Breast epithelium (tissue), 4 donors: ENCODE measurements at regions not wholly inside any gene's neighbourhood (a gene's known extent, or its start where the extent isn't known, plus 50 kb on each side); places are given as distances from the start of the nearest gene placed in this dataset.

Experiments used
- DNase-seq, 2 donors: peaks; one replicate each; pipeline ENCODE4 v3.0.0-alpha.2; 2019; ENCODE audit warnings: low spot score in 2 of 2
- H3K27ac ChIP-seq, 2 donors: fragments of 200-600 bp; sonication (generic) in 1 of 2; one replicate each; pipeline ENCODE4 v1.5.1; 2016 to 2019; ENCODE audit warnings: mild to moderate bottlenecking in 1 of 2
- H3K27me3 ChIP-seq, 2 donors: fragments of 200-600 bp; sonication (generic) in 1 of 2; one replicate each; pipeline versions ENCODE4 v1.5.1 to v1.6.0; 2017 to 2019; ENCODE audit warnings: control low read depth in 1 of 2, mild to moderate bottlenecking in 1 of 2
- H3K36me3 ChIP-seq: fragments of 200-600 bp; one replicate; pipeline ENCODE4 v1.5.1; 2019
- H3K4me1 ChIP-seq, 2 donors: fragments of 200-600 bp; sonication (generic); one replicate each; pipeline ENCODE4 v1.5.1; 2016 to 2019; ENCODE audit warnings: control low read depth in 1 of 2
- H3K4me3 ChIP-seq, 3 donors: fragments of 200-600 bp; sonication (generic); 1 replicate in 2 of 3; 2 replicates in 1 of 3; pipeline ENCODE4 v1.5.1; 2016 to 2019; ENCODE audit warnings: mild to moderate bottlenecking in 3 of 3, moderate library complexity in 2 of 3
- H3K9me3 ChIP-seq, 2 donors: fragments of 200-600 bp; sonication (generic) in 1 of 2; one replicate each; pipeline ENCODE4 v1.5.1; 2016 to 2019; ENCODE audit warnings: control low read depth in 1 of 2
- POLR2A ChIP-seq: fragments of 450-650 bp; IDR thresholded peaks from one replicate; pipeline ENCODE4 v1.6.1; 2016; ENCODE audit warnings: antibody characterized with exemption, mild to moderate bottlenecking, moderate library complexity
- POLR2AphosphoS5 ChIP-seq, 3 donors: sonication (generic); formaldehyde crosslinking; IDR thresholded peaks; one replicate each; pipeline ENCODE4 v1.6.1; 2017; ENCODE audit warnings: antibody characterized with exemption in 3 of 3
- intact Hi-C: fragments of 100-400 bp; cut with DNase I; formaldehyde crosslinking; loops from one replicate; pipeline ENCODE4 v1.15.1; 2023; ENCODE audit warnings: low total_unique reads
- TF ChIP-seq, protein P1 (sequence below), 3 donors: fragments of 450-650 bp; IDR thresholded peaks; one replicate each; pipeline ENCODE4 v1.5.1; 2016 to 2017; ENCODE audit warnings: antibody characterized with exemption in 3 of 3, mild to moderate bottlenecking in 3 of 3, moderate library complexity in 3 of 3

GRCh38 chr9:80873861-80874260, 815.5 kb downstream of the TLE1 start:
- intact Hi-C loops: loop anchor here (5.0 kb wide), 1 partner anchor 127 kb away; no protein-coding TSS in a partner anchor
- H3K27me3 ChIP-seq: no peaks in the 10 kb centered on the region
- no peaks in the 10 kb centered on the region for H3K36me3 ChIP-seq
- TF ChIP-seq, protein P1, sequence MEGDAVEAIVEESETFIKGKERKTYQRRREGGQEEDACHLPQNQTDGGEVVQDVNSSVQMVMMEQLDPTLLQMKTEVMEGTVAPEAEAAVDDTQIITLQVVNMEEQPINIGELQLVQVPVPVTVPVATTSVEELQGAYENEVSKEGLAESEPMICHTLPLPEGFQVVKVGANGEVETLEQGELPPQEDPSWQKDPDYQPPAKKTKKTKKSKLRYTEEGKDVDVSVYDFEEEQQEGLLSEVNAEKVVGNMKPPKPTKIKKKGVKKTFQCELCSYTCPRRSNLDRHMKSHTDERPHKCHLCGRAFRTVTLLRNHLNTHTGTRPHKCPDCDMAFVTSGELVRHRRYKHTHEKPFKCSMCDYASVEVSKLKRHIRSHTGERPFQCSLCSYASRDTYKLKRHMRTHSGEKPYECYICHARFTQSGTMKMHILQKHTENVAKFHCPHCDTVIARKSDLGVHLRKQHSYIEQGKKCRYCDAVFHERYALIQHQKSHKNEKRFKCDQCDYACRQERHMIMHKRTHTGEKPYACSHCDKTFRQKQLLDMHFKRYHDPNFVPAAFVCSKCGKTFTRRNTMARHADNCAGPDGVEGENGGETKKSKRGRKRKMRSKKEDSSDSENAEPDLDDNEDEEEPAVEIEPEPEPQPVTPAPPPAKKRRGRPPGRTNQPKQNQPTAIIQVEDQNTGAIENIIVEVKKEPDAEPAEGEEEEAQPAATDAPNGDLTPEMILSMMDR (IDR thresholded peaks at IDR 0.05): no peak
- TF ChIP-seq POLR2A (no peak), POLR2AphosphoS5 (IDR thresholded peaks at IDR 0.05) (no peak)
- no peak overlapping the region for H3K27ac ChIP-seq
- H3K9me3 ChIP-seq: no peaks in the 10 kb centered on the region
- no peak for DNase-seq
- no peaks in the 10 kb centered on the region for H3K4me1 ChIP-seq
- no peak overlapping the region for H3K4me3 ChIP-seq

DNA sequence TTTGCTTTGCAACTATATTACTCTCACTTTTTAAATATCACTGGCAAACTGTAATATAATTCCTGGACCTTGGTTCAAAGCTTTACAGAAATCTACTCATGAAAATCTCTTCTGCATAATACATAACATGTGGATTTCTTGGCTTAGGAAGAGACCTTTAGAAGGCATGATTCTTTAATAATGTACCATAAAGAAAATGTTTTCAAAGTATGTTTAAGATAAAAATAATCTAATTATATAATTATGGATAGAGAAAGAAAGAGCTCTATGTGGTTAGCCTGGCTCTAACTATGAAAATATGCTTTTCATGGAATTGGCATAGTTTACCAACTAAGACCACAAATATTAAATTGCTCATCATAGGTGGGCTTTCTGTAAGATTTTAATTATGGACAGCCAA, 817.8 kb downstream of the TLE1 start:
- no peak for DNase-seq
- intact Hi-C loops: loop anchor here (5.0 kb wide), 1 partner anchor 124 kb away; no protein-coding TSS in a partner anchor
- H3K36me3 ChIP-seq: no peaks in the 10 kb centered on the region
- H3K4me1 ChIP-seq: no peaks in the 10 kb centered on the region
- H3K9me3 ChIP-seq: peaks cover 0 to 18% of the 10 kb centered on the region in 2 donors
- TF ChIP-seq, protein P1 (IDR thresholded peaks at IDR 0.05): no peak
- TF ChIP-seq POLR2AphosphoS5 (IDR thresholded peaks at IDR 0.05): no peak
- H3K27ac ChIP-seq: no peak overlapping the region
- no peaks in the 10 kb centered on the region for H3K27me3 ChIP-seq
- H3K4me3 ChIP-seq: no peak overlapping the region

GRCh38 chr9:80867731-80868130, 821.6 kb downstream of the TLE1 start:
- Histone ChIP-seq H3K4me1 (no peaks in the 10 kb centered on the region), H3K27me3 (no peaks in the 10 kb centered on the region), H3K36me3 (no peaks in the 10 kb centered on the region), H3K9me3 (peaks cover 0 to 24% of the 10 kb centered on the region in 2 donors), H3K27ac (no peak overlapping the region), H3K4me3 (no peak overlapping the region)
- TF ChIP-seq POLR2AphosphoS5 (IDR thresholded peaks at IDR 0.05): no peak
- TF ChIP-seq, protein P1 (IDR thresholded peaks at IDR 0.05): no peak
- TF ChIP-seq POLR2A: no peak
- intact Hi-C loops: no loop called here
- DNase-seq: no peak

GRCh38 chr9:80866576-80867227, 822.6 kb downstream of the TLE1 start:
- no peak overlapping the region for H3K27ac ChIP-seq
- H3K36me3 ChIP-seq: no peaks in the 10 kb centered on the region
- TF ChIP-seq POLR2AphosphoS5 (IDR thresholded peaks at IDR 0.05) (no peak), POLR2A (no peak)
- TF ChIP-seq, protein P1 (IDR thresholded peaks at IDR 0.05): no peak
- H3K4me1 ChIP-seq: no peaks in the 10 kb centered on the region
- intact Hi-C loops: no loop called here
- DNase-seq: no peak
- no peaks in the 10 kb centered on the region for H3K27me3 ChIP-seq
- peaks cover 0 to 24% of the 10 kb centered on the region in 2 donors for H3K9me3 ChIP-seq
- no peak overlapping the region for H3K4me3 ChIP-seq

- Histone ChIP-seq H3K27me3 (no peaks in the 10 kb centered on the region), H3K27ac (no peak overlapping the region), H3K9me3 (peaks cover 0 to 24% of the 10 kb centered on the region in 2 donors), H3K4me1 (no peaks in the 10 kb centered on the region), H3K36me3 (no peaks in the 10 kb centered on the region), H3K4me3 (no peak overlapping the region)
- TF ChIP-seq POLR2A (no peak), POLR2AphosphoS5 (IDR thresholded peaks at IDR 0.05) (no peak)
- TF ChIP-seq, protein P1 (IDR thresholded peaks at IDR 0.05): no peak
- DNase-seq: no peak
- intact Hi-C loops: no loop called here
Observed at GRCh38 chr9:80866121-80866520, 823.2 kb downstream of the TLE1 start.
